ENCODE measurements at regions not wholly inside any gene's neighbourhood (a gene's known extent, or its start where the extent isn't known, plus 50 kb on each side); places are given as distances from the start of the nearest gene placed in this dataset.

GRCh38 chr5:118070041-118070440, 918.3 kb downstream of the DTWD2 start:
- TF ChIP-seq, protein P1, sequence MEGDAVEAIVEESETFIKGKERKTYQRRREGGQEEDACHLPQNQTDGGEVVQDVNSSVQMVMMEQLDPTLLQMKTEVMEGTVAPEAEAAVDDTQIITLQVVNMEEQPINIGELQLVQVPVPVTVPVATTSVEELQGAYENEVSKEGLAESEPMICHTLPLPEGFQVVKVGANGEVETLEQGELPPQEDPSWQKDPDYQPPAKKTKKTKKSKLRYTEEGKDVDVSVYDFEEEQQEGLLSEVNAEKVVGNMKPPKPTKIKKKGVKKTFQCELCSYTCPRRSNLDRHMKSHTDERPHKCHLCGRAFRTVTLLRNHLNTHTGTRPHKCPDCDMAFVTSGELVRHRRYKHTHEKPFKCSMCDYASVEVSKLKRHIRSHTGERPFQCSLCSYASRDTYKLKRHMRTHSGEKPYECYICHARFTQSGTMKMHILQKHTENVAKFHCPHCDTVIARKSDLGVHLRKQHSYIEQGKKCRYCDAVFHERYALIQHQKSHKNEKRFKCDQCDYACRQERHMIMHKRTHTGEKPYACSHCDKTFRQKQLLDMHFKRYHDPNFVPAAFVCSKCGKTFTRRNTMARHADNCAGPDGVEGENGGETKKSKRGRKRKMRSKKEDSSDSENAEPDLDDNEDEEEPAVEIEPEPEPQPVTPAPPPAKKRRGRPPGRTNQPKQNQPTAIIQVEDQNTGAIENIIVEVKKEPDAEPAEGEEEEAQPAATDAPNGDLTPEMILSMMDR (IDR thresholded peaks at IDR 0.05), result no peak
- TF ChIP-seq ZFX (IDR thresholded peaks at IDR 0.05; ENCODE audit: borderline replicate concordance), result no peak

Measured in 22Rv1 (cell line).